Hepatic stellate cell (primary cell): ENCODE measurements at regions not wholly inside any gene's neighbourhood (a gene's known extent, or its start where the extent isn't known, plus 50 kb on each side); places are given as distances from the start of the nearest gene placed in this dataset.
"Not testable (repeated sequence)": the region's sequence is repeated elsewhere in the genome, so short reads cannot be mapped to it uniquely, and the experiment has no call there.

Experiments
- DNase-seq: peaks from one replicate; pipeline ENCODE4 v3.0.0; 2011; ENCODE audit warnings: low spot score

- DNase-seq, result peak; percentile 65
Observed at GRCh38 chr1:8169364-8170058, 143.4 kb upstream of the ERRFI1 start.

- DNase-seq, result no peak
Observed at GRCh38 chr1:8167936-8168335, 141.8 kb upstream of the ERRFI1 start.

GRCh38 chr1:8166406-8166805 lies 140.3 kb upstream of the ERRFI1 start:
- no peak for DNase-seq

GRCh38 chr1:8165595-8166360 lies 139.7 kb upstream of the ERRFI1 start:
- no peak for DNase-seq

GRCh38 chr1:8164670-8165069 lies 138.6 kb upstream of the ERRFI1 start:
- DNase-seq, result no peak

GRCh38 chr1:8163039-8163438 lies 136.9 kb upstream of the ERRFI1 start:
- no peak for DNase-seq

GRCh38 chr1:8162168-8162567 lies 136.1 kb upstream of the ERRFI1 start:
- DNase-seq, result no peak

- no peak for DNase-seq
Observed at GRCh38 chr1:8161546-8162105, 135.5 kb upstream of the ERRFI1 start.

- no peak for DNase-seq
Observed at GRCh38 chr1:8159470-8160024, 133.4 kb upstream of the ERRFI1 start.

- no peak for DNase-seq
Observed at GRCh38 chr1:8158995-8159394, 132.9 kb upstream of the ERRFI1 start.

GRCh38 chr1:8157765-8158164 lies 131.7 kb upstream of the ERRFI1 start:
- no peak for DNase-seq

- DNase-seq, result no peak
Observed at GRCh38 chr1:8155528-8156186, 129.5 kb upstream of the ERRFI1 start.

- no peak for DNase-seq
Observed at GRCh38 chr1:8154621-8155052, 128.5 kb upstream of the ERRFI1 start.

- no peak for DNase-seq
Observed at GRCh38 chr1:8153961-8154360, 127.9 kb upstream of the ERRFI1 start.

- DNase-seq, result no peak
Observed at GRCh38 chr1:8152731-8153702, 126.9 kb upstream of the ERRFI1 start.

- DNase-seq, result no peak
Observed at GRCh38 chr1:8151647-8152046, 125.5 kb upstream of the ERRFI1 start.

GRCh38 chr1:8149756-8150155 lies 123.6 kb upstream of the ERRFI1 start:
- DNase-seq, result not testable (repeated sequence)

GRCh38 chr1:8147956-8148355 lies 121.8 kb upstream of the ERRFI1 start:
- DNase-seq, result no peak

- no peak for DNase-seq
Observed at GRCh38 chr1:8146257-8146855, 120.2 kb upstream of the ERRFI1 start.

GRCh38 chr1:8145545-8146202 lies 119.6 kb upstream of the ERRFI1 start:
- no peak for DNase-seq
